ENCODE measurements at regions not wholly inside any gene's neighbourhood (a gene's known extent, or its start where the extent isn't known, plus 50 kb on each side); places are given as distances from the start of the nearest gene placed in this dataset.

- TF ChIP-seq TEAD4 (IDR thresholded peaks at IDR 0.05; ENCODE audit: borderline replicate concordance, insufficient read depth) = no peak
- TF ChIP-seq GABPA (IDR thresholded peaks at IDR 0.05; ENCODE audit: low read depth) = no peak
- TF ChIP-seq NFIC (IDR thresholded peaks at IDR 0.05; ENCODE audit: borderline replicate concordance) = no peak
- TF ChIP-seq RAD21 (IDR thresholded peaks at IDR 0.05; ENCODE audit: low read length) = peak; percentile 10
- TF ChIP-seq TAF1 (IDR thresholded peaks at IDR 0.05; ENCODE audit: borderline replicate concordance, low read depth, low read length) = no peak
- TF ChIP-seq FOXJ3 (CRISPR knock-in tag; IDR thresholded peaks at IDR 0.05) = peak; percentile 95
- no peak for TF ChIP-seq ZBTB33 (IDR thresholded peaks at IDR 0.05; ENCODE audit: borderline replicate concordance, low read depth)
- no peak for TF ChIP-seq CTCF (IDR thresholded peaks at IDR 0.05)
- TF ChIP-seq YY1 (IDR thresholded peaks at IDR 0.05; ENCODE audit: low read depth) = no peak
- no peak for TF ChIP-seq MAX (IDR thresholded peaks at IDR 0.05; ENCODE audit: low read depth)
- no peak for TF ChIP-seq FOSL2 (IDR thresholded peaks at IDR 0.05; ENCODE audit: borderline replicate concordance, low read depth)
- no peak for TF ChIP-seq PBX3 (IDR thresholded peaks at IDR 0.05)
- no peak for TF ChIP-seq IRF3 (IDR thresholded peaks at IDR 0.05; ENCODE audit: low read depth, low read length)
- TF ChIP-seq JUND (IDR thresholded peaks at IDR 0.05) = no peak
- TF ChIP-seq SIN3A (IDR thresholded peaks at IDR 0.05; ENCODE audit: borderline replicate concordance, low read depth, low read length) = no peak
- no peak for TF ChIP-seq ELF1 (IDR thresholded peaks at IDR 0.05)
- TF ChIP-seq USF2 (IDR thresholded peaks at IDR 0.05; ENCODE audit: borderline replicate concordance, low read depth, low read length) = no peak
- 0 out of 2 replicates have a peak, but pooled peaks have one; percentile 14 for TF ChIP-seq POLR2AphosphoS5 (IDR thresholded peaks at IDR 0.05; ENCODE audit: low read depth, low read length)
Measured at GRCh38 chr3:72517921-72518424, 330.3 kb downstream of the SHQ1 start (continued).
